Esophagus squamous epithelium (tissue), 5 donors: ENCODE measurements at regions not wholly inside any gene's neighbourhood (a gene's known extent, or its start where the extent isn't known, plus 50 kb on each side); places are given as distances from the start of the nearest gene placed in this dataset.
"Not testable (repeated sequence)": the region's sequence is repeated elsewhere in the genome, so short reads cannot be mapped to it uniquely, and the experiment has no call there.

Source experiments
- DNase-seq: peaks from one replicate; lab custom pipeline; 2025; lab: John Stamatoyannopoulos, UW
- H3K27ac ChIP-seq, 4 donors: fragments of 200-600 bp; sonication (generic); one replicate each; pipeline ENCODE4 v1.5.1; 2016 to 2019; ENCODE audit warnings: mild to moderate bottlenecking in 1 of 4
- H3K27me3 ChIP-seq, 4 donors: fragments of 200-600 bp; sonication (generic); 1 replicate in 3 of 4; 2 replicates in 1 of 4; pipeline versions ENCODE4 v1.5.1 to v1.6.0; 2017 to 2021; ENCODE audit warnings: antibody characterized with exemption in 1 of 4
- H3K36me3 ChIP-seq, 3 donors: fragments of 200-600 bp; sonication (generic); one replicate each; pipeline ENCODE4 v1.5.1; 2016 to 2019
- H3K4me1 ChIP-seq, 3 donors: fragments of 200-600 bp; sonication (generic); one replicate each; pipeline ENCODE4 v1.5.1; 2017 to 2019
- H3K4me3 ChIP-seq, 4 donors: fragments of 200-600 bp; sonication (generic); 1 replicate in 3 of 4; 2 replicates in 1 of 4; pipeline ENCODE4 v1.5.1; 2016 to 2019; ENCODE audit warnings: mild to moderate bottlenecking in 2 of 4, moderate library complexity in 1 of 4
- H3K9me3 ChIP-seq, 3 donors: fragments of 200-600 bp; sonication (generic); one replicate each; pipeline ENCODE4 v1.5.1; 2016 to 2019
- POLR2A ChIP-seq, 4 donors: fragments of 450-650 bp; IDR thresholded peaks; one replicate each; pipeline ENCODE4 v1.6.1; 2017; ENCODE audit warnings: antibody characterized with exemption in 4 of 4, mild to moderate bottlenecking in 4 of 4, moderate library complexity in 3 of 4
- WGBS, 2 donors: methylation state at CpG; one replicate each; pipeline ENCODE4 v1.1.5; 2018; 5-methylcytosine and 5-hydroxymethylcytosine counted together
- intact Hi-C: fragments of 100-400 bp; cut with DNase I; formaldehyde crosslinking; loops from one replicate; pipeline ENCODE4 v1.15.0; 2022
- TF ChIP-seq, protein P1 (sequence below), 6 experiments: fragments of 450-650 bp in 4 of 6; fragments of 200-600 bp in 2 of 6; sonication (generic) in 2 of 6; IDR thresholded peaks; one replicate each; pipeline ENCODE4 v1.5.1; 2016 to 2019; ENCODE audit warnings: antibody characterized with exemption in 6 of 6, mild to moderate bottlenecking in 4 of 6, moderate library complexity in 4 of 6
- donor health status: DM: yes; HTN: yes; CAD: no.

GRCh38 chr1:208737922-208738321, 493.7 kb upstream of the PLXNA2 start:
- Histone ChIP-seq H3K27me3 (no peaks in the 10 kb centered on the region), H3K9me3 (no peaks in the 10 kb centered on the region), H3K4me3 (no peak overlapping the region), H3K27ac (no peak overlapping the region), H3K36me3 (no peaks in the 10 kb centered on the region), H3K4me1 (no peaks in the 10 kb centered on the region)
- no peak for TF ChIP-seq POLR2A (IDR thresholded peaks at IDR 0.05)
- TF ChIP-seq, protein P1, sequence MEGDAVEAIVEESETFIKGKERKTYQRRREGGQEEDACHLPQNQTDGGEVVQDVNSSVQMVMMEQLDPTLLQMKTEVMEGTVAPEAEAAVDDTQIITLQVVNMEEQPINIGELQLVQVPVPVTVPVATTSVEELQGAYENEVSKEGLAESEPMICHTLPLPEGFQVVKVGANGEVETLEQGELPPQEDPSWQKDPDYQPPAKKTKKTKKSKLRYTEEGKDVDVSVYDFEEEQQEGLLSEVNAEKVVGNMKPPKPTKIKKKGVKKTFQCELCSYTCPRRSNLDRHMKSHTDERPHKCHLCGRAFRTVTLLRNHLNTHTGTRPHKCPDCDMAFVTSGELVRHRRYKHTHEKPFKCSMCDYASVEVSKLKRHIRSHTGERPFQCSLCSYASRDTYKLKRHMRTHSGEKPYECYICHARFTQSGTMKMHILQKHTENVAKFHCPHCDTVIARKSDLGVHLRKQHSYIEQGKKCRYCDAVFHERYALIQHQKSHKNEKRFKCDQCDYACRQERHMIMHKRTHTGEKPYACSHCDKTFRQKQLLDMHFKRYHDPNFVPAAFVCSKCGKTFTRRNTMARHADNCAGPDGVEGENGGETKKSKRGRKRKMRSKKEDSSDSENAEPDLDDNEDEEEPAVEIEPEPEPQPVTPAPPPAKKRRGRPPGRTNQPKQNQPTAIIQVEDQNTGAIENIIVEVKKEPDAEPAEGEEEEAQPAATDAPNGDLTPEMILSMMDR (IDR thresholded peaks at IDR 0.05), result no peak
- 96 to 100% methylated on average over 2 to 4 of the region's 4 CpGs for WGBS, 2 donors
- no peak for DNase-seq
- intact Hi-C loops, result no loop called here

DNA sequence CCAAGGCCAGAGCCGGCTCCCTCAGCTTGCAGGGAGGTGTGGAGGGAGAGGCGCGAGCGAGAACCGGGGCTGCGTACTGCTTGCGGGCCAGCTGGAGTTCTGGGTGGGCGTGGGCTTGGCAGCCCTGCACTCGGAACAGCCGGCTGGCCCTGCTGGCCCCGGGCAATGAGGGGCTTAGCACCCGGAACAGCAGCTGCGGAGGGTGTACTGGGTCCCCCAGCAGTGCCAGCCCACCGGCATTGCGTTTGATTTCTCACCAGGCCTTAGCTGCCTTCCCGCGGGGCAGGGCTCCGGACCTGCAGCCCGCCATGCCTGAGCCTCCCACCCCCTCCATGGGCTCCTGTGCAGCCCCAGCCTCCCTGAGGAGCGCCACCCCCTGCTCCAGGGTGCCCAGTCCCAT, 495.5 kb upstream of the PLXNA2 start:
- WGBS, 2 donors, result no CpG with 5 or more reads among the region's 20 CpGs
- intact Hi-C loops, H3K4me3 ChIP-seq, H3K9me3 ChIP-seq, H3K27me3 ChIP-seq, H3K27ac ChIP-seq, H3K4me1 ChIP-seq, DNase-seq, H3K36me3 ChIP-seq: not testable (repeated sequence)

DNA sequence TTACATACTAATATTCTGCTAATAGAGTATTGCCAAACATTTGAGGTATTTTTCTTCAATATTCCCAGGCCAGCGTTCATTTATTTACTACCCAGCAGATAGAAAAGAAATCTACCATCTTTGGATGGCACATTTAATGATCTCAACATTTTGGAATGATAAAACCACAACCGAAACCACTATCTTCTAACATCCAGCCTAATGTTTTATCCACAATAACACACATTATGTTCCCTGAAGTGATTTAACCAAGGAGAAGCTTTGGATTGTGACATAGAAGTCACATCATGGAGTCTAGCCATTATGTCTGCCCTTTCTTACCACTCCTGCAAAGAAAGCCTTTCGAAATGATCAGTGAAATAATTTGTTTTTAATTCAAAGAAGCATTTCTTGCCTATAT, 497.1 kb upstream of the PLXNA2 start:
- Histone ChIP-seq H3K27ac (no peak overlapping the region), H3K4me1 (no peaks in the 10 kb centered on the region), H3K36me3 (no peaks in the 10 kb centered on the region), H3K4me3 (no peak overlapping the region), H3K9me3 (no peaks in the 10 kb centered on the region), H3K27me3 (no peaks in the 10 kb centered on the region)
- WGBS, 2 donors, result 74 to 89% methylated on average over 3 of the region's 3 CpGs
- TF ChIP-seq, protein P1 (IDR thresholded peaks at IDR 0.05), result no peak
- no peak for TF ChIP-seq POLR2A (IDR thresholded peaks at IDR 0.05)
- no peak for DNase-seq
- intact Hi-C loops, result no loop called here

GRCh38 chr1:208743361-208743760, 499.2 kb upstream of the PLXNA2 start:
- no peaks in the 10 kb centered on the region for H3K9me3 ChIP-seq
- no peaks in the 10 kb centered on the region for H3K4me1 ChIP-seq
- DNase-seq, result no peak
- intact Hi-C loops, result no loop called here
- no peaks in the 10 kb centered on the region for H3K27me3 ChIP-seq
- TF ChIP-seq, protein P1 (IDR thresholded peaks at IDR 0.05), result no peak
- no peak for TF ChIP-seq POLR2A (IDR thresholded peaks at IDR 0.05)
- WGBS, 2 donors, result 82 to 89% methylated on average over 5 of the region's 5 CpGs
- H3K4me3 ChIP-seq, result no peak overlapping the region
- H3K36me3 ChIP-seq, result no peaks in the 10 kb centered on the region
- no peak overlapping the region for H3K27ac ChIP-seq

DNA sequence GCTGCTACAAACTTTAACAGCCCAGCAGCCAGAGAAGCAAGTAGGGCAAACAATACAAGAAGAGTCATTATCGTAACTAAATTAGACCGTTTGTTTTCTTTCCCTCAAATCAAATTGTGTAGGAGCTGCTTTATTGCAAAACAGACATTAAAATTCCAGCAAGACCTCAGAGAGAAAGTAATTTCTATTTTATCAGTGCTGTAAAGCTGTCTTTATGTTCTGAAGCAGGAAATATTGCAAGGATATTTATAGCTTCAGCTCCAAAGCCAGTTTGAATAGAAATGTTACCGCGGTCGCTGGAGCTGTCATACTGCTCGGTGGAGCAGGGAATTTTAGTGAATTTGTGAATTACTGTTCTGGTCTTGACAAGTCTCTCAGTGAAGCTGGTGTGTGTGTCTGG, 503.8 kb upstream of the PLXNA2 start:
- 21 to 22% methylated on average over 6 of the region's 6 CpGs for WGBS, 2 donors
- intact Hi-C loops, result no loop called here
- no peak for DNase-seq
- Histone ChIP-seq H3K27ac (no peak overlapping the region), H3K36me3 (no peaks in the 10 kb centered on the region), H3K27me3 (peaks cover 0 to 11% (median 0%) of the 10 kb centered on the region in 4 donors), H3K4me3 (no peak overlapping the region), H3K4me1 (no peaks in the 10 kb centered on the region), H3K9me3 (no peaks in the 10 kb centered on the region)
- TF ChIP-seq POLR2A (IDR thresholded peaks at IDR 0.05), result no peak
- TF ChIP-seq, protein P1 (IDR thresholded peaks at IDR 0.05), result no peak
